ENCODE measurements at regions not wholly inside any gene's neighbourhood (a gene's known extent, or its start where the extent isn't known, plus 50 kb on each side); places are given as distances from the start of the nearest gene placed in this dataset.
"Not testable (repeated sequence)": the region's sequence is repeated elsewhere in the genome, so short reads cannot be mapped to it uniquely, and the experiment has no call there.

DNA sequence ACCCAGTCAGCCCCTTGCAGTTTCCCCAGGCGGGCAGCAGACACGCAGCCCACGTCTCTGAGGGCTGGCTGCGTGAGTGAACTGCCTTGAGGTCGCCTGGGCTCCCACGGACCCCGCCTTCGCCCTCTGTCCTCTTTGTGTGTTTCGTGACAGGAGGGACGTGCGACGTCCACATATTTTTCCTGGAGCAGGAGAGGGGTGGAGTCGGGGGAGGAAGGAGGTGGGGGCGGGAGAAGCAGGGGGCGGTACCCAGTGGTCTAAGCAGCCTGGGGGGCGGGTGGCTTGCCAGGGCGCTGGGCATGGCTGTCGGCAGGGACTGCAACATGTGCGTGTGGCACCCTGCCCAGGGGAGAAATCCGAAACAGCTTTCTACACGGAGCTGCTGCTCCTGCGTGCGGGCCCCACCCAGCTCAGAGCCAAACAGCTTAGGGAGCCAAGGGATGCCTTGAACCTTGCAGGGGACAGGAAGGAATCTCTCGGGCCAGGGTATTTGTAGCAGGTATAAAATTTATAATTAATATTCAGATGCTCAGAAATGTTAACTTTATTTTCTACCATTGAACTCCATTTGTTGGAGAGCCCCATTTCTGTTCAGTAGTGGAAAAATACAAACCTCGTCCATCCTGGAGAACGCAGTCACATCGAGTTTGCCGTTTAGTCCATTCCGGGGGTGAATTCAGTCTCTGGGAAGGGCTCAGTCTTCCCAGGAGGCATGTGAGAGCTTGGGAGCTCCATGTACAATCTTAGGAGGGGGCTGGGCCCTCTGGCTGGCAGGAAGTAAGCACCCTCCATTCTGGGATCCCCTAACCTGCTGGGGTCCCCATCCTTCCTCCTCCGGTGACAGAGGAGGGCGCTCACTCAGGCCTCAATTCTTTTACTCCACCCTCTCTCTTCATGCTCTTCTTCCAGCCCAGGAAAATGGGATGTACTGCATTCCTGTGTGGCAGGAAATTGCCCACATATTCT is 79.1 kb upstream of the MEF2A start:
- ATAC-seq = peak in 1 of 2 donors; percentile 24

DNA sequence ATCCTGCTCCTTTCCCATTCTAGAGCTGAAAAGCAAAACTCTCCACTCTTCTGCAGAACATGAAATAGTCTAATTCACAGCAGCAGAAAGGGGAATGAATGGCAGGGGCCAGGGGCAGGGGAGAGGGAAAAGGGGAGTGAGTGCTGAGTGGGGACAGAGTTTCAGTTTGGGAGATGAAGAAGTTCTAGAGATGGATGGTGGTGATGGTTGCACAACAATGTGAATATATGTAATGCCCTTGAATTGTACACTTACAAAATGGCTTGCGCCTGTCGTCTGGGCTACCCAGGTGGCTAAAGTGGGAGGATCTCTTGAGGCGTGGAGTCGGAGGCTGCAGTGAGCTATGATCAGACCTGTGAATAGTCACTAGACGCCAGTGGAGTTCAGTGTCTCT is 78.5 kb upstream of the MEF2A start:
- ATAC-seq = no peak

DNA sequence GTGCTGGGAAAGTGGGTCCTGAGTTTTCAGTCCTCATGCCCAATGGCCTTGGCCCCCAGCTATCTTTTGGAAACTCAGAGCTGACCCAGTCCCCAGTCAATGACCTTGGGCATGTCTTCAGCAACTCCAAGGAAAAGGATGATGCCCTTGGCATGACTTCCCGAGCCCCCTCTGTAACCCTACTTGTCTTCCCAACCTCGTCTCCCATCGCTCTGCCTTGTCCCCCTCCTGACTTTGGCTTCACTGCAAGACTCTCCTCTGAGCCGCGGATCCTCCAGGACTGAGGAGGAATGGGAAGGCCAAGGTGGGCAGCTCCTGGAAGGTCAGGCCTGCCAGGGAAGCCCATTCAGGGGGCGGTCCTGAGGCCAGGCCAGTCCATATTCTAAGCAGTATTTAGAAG is 73.5 kb upstream of the MEF2A start:
- ATAC-seq = no peak

DNA sequence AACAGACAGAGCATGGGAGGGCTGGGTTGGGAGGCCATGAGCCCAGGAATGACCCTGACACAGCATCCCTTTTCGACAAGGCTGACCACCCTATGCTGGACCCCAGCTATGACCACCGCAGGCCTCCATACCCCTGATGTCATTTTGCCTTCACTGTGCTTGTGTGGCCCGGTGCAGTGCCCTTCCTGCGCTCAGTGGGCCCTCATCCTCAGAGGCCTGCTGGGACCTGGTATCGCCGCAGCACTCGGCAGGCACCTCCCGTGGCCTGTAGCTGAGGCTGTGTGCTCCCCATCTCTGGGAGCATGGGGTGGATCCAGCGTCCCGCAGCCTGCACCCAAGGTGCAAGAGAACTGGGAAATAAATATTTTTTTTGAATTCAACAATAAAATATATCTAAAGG is 73.1 kb upstream of the MEF2A start:
- no peak for ATAC-seq

DNA sequence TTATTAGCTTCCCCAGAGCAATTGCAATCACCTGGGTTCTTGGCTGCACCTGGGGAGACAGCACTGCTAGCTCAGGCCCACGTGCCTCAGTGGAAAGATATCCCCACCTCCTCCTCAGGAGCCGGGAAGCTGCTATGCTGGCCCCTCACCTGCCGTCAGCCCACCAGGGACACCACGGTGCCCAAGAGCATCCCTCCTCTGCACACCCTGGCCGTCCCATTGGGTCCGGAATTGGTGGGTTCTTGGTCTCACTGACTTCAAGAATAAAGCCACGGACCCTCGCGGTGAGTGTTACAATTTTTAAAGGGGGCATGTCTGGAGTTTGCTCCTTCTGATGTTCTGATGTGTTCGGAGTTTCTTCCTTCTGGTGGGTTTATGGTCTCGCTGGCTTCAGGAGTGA is 72.3 kb upstream of the MEF2A start:
- ATAC-seq = no peak

DNA sequence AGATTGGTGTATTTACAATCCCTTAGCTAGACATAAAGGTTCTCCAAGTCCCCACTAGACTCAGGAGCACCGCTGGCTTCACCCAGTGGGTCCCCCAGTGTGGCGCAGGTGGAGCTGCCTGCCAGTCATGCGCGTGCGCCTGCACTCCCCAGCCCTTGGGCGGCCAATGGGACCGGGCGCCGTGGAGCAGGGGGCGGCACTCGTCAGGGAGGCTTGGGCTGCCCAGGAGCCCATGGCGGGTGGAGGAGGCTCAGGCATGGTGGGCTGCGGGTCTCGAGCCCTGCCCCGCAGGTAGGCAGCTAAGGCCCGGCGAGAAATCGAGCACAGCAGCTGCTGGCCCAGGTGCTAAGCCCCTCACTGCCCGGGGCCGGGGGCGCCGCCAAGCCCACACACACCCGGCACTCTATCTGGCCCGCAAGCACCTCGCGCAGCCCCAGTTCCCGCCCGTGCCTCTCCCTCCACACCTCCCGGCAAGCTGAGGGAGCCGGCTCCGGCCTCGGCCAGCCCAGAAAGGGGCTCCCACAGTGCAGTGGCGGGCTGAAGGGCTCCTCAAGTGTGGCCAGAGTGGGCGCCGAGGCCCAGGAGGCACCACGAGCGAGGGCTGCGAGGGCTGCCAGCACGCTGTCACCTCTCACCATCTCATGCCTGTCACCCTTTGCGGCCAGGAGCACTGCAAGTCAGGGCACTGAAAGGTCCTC is 71.1 kb upstream of the MEF2A start:
- ATAC-seq = not testable (repeated sequence)

DNA sequence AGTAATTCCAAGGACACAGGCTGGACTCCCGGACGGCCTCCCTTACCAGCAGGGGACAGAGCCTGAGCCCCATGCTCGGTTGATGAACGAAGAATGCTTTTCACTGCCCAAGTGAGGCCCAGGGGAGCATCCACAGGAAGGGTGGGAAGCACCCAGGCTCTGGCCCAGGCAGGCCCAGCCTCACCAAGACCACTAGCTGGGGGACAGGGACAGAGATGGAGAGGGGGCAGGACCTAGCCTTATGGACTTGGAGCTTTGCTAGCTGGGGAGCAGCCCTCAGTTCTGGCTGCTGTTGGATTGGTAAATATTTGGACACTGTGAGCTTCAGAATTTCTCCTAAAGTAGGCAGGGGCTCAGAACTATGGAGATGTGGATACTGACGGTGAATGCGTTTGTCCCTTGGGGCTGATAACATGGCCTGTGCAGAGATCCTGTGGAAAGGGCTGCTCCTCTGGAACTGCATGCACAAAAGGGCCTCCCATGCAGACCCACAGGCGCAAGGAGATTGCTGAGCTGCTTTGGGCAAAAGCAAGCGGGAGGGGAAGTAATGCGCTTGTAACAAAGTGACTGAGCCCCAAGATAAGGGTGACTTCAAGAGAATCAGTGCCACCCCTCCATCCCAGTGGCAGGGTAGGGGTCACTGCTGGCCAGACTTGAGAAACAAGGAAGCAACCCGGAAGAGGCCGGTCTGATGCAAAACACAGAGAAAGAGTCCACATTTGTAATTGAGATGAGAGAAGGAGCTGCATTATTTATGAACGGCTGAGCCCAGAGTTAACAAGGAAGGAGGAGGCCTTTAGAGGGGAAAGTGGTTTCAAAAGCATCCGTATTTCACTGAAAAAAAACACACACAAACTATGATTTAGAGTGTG is 70.1 kb upstream of the MEF2A start:
- no peak for ATAC-seq

DNA sequence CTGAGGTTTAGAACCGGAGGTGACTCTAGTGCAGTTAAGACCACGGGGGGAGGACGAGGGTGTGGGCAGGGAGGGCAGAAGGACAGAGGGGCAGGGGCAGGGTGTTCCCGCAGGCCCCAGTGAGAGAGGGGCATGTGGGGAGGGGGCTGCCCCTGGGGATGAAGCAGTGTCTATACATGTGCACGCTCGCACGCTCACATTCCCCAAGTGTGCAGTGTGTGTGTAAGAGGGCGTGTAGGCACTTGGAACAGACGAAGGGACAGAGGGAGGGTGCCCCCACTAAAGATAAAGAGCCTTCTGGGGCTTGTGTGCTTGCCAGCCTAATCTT is 69.5 kb upstream of the MEF2A start:
- ATAC-seq = no peak

DNA sequence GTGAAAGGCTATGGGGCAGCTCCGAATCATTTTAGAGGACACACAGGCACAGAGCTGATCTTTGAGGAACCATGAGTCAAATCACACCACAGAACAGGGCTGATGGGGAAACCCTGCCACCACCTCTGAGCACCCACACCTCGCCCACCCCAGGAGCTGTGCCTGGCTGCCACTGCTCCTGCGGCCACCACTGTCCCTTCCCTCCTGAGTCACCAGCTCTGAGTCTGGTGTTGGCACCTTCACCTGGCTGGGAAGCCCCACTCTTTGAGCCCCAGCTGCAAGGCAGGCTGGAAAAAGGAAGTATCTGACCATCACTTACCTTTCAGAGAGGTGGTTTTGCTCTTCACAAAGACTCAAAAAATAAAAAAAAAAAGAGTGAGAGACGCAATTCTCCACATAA is 63.6 kb upstream of the MEF2A start:
- peak; percentile 60 to 77 for ATAC-seq

DNA sequence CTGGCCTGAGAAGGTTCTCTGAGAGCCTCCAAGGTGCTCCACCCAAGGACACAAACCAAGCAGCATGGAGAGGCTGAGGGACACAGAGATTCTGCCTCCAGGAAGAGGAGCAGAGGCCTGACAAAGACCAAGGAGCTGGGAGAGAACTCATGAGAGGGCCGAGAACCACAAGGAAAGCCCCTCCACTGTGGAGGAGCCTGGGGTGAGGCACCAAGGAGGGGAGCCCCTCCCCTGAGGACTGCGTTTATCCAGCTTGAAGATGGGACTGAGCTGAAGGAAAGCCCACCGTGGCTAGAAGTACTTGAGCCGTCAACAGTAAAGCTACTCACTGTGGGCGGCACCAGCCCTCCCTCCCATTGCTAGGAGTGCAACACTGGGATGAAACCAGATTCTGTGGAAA is 63.1 kb upstream of the MEF2A start:
- no peak for ATAC-seq

DNA sequence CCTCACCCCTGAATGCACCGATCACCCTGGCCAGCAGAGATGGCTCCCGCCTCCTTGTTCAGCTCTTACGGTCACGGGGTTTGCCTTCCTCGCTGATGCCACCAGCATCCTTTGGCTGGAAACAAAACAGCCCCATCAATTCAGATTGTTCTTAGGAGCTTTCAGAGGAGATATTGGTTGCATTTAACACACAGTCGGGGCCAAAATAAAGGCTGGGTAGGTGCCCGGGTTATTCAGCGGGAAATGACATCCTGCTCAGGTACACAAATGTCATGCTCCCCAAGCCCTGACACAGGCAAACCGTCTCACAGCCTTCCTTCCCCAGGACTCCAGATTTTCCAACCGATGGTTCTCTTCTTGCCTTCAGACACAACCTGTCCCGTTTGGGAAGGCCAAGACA is 62.4 kb upstream of the MEF2A start:
- ATAC-seq = no peak

DNA sequence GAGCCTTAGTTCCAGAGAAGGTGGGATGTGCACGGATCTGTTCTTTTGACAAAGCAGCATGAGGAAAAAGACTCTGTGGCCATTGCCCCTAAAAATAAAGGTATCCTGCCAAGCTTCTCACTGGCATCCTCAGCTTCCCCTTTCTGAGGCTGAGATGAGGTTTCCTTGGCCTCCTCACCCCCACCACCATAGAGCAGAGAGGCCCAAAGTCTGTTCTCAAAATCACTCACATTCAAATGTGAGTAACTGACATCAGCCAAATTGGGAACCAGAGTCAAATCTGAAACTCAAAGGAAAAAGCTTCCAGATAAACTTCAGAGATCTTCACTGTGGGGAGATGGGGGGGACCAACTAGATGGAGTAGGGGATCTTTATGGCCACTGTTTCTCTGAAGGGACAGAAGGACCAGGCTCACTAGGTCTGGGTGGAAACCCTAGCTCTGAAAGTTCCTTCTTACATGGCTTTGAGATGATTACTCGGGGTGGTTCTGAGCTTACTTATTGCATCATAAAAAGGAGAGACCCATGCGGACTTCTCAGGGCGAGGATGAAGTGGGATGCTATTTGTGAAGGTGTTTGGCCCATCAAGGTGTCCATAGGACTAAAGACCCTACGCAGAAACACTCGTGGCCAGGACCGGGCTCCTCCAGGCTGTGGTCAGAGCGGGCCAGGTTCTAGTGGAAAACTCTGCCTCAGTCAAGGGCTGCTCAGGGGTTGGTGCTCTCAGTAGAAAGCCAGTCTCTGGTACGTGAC is 61.5 kb upstream of the MEF2A start:
- ATAC-seq = no peak

DNA sequence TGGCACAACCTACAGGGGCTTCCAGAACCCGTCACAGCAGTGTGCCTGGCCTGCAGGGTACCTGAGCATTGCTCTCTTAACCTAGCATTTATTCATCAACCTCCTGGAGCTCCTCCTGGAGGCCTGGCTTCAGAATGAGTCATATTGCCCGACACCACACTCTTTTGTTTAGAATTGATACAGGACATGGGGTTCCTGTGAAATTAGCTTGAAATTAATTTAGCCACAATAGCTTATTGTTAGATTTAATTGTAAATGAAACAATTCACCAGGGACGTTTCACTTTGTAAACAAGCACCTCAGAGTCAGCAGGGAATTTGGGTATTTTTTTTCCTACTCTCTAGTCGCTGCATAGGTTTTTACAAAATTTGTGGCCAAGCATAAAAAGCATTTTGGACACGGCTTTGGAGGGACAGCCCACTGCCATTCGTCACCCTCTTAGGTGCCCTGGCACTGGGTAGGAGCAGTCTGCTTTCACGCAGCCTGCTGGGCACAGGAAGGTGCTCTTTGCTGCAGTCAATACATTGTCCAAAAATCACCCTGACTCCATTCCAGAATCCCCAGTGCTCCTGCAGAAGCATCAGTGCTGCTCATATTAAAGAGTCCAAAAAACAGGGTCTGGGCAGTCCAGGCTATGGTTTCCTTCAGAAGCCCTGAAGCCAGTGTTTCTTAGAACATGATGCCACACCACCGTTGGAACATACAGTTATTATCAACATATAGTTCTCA is 60.8 kb upstream of the MEF2A start:
- peak; percentile 31 to 45 for ATAC-seq

DNA sequence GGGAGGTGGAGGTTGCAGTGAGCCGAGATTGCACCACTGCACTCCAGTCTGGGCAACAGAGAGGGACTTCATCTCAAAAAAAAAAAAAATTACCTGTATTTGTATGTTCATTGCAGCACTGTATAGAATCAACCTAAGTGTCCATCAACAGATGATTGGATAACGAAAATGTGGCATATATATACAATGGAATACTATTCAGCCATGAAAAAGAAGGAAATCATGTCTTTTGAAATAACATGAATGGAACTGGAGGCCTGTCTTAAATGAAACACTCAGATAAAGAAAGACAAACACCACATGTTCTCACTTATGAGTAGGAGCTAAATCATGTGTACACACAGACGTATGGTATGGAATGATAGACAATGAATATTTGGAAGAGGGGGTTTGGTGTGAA is 59.4 kb upstream of the MEF2A start:
- no peak for ATAC-seq

DNA sequence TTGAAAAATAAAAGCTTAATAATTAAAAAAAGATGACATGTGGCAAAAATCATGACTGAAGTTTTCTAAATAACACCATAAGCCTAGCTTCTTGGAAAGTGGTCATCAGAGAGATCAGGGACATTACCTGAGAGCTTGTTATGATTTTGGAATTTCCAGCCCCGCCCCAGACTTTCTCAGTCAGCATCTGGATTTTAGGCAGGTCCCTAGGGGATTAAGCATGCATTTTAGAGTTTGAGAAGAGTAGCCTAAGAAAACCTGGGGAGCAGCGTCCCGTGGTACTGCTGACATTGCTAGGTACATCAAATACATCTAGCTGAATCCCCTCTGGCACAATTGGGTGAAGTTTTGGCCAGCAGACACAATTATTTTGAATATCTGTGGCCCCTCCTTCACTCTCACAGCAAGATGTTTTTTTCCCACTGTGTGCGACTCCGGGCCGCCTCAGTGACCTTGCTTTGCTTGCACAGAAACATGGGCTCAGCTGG is 58.7 kb upstream of the MEF2A start:
- ATAC-seq = no peak

DNA sequence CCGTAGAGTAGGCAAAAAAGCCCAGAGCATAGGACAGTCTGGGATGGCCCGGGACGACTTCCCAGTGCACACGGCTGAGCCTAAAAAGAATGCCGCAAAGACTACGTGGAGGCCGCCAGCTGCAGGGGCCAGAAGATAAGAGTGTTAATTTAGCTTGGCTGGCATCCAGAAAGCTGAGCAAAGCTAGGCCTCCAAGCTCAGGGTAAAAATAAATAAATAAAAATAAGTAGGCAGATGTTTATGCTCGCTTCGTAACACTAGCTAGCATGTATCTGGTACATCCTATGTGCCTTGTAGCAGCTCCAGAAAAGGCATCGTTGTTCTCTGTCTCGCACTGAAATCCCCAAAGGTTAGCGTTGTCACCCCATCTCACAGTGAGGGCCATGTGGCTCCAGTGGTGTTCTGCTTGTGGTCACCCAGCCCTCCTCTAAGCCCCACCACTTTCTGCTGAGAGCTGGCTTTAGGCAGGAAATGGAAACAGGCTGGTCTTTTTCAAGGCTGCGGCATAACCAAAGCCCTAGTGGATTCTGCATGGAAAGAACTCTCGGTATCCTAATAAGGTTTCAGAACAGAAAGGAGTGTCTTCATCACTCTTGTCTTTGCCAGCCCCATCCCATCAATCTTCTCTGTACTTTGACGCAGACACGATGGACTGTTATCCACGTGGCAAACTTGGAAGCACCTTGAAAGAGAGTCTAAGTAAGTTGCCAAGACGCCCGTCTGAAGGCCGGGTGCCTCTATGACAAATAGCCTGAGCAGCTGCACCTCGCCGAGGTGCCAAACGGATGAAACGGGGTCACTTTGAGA is 58.1 kb upstream of the MEF2A start:
- no peak for ATAC-seq

DNA sequence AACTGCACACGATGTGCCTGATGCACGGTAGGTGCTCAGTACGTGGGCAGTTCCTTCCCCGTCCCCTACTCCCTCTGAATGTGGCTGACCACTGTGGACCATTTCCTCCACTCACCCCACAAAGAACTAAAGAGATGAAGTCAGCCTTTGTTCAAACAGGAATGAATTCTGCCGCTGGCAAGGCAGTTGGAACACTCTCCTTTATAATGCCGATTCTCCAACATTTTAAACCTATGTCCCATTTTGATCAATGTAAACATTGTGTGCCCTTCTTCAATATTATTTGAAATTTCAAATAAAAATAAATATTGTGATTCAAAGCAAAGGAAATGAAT is 57.5 kb upstream of the MEF2A start:
- no peak for ATAC-seq

DNA sequence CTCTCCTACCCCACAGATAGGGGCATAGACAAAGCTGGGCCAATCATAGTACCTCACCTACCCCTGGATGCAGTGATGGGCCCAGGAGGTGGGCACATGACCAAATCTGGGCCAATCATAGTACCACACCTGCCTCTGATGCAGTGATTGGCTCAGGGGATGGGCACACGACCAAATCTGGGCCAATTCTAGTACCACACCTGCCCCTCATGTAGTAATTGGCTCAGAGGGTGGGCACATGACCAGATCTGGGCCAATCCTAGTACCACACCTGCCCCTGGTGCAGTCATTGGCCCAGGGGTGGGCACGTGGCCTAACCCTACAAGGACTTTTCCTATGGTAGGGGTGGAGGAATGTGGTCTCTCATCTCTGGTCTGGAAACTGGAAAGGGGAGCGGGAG is 56.9 kb upstream of the MEF2A start:
- ATAC-seq = no peak

DNA sequence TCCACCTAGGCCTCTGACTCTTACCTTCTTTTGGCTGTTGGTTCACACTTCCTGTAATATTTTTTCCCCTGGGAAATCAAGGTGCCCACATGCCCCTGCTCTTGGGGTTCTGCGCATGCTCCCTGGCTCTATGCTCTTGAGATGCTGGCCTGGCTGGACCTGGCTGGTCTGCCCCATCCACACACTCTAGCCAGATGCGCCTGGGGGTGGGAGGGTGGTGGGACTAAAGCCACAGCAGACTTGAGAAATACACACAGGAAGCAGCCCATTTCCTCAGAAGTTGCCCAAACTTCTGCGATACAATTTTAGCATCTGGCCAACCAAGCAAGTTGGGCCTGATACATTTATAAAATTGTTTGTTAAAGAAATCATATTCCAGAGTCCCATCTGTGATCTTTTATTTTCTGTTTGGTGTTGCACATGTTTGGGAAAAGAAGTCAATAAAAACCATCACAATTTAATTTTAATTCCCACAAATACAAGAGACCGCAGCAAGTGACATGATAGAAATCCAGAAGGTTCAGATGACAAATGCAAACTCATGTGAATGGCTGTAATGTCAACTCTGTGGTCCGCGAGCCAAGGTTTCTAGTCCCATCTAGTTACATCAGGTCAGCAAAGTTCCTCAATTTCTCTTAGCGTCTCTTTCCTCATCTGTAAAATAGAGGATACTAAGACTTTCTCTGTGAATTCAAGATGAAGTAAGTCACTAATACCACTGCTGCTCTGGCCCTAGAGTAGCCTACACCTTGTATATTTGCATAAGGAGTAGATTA is 55.9 kb upstream of the MEF2A start:
- no peak for ATAC-seq

DNA sequence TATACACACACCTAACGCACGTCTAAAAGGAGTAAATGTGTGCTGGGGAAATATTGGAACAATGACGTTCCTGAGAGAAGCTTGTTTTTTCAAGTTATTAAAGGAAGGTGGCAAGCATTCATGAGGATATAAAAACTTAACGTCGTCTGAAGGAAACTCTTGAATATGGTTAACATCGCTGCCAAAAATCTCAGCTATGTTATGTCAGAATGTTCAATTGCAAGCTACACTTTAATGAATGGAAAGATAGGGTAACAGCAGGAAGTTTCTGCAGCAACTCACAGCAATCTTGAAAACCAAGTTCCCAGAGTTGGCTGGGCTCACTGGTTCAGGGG is 54.3 kb upstream of the MEF2A start:
- ATAC-seq = no peak
